ENCODE measurements at regions not wholly inside any gene's neighbourhood (a gene's known extent, or its start where the extent isn't known, plus 50 kb on each side); places are given as distances from the start of the nearest gene placed in this dataset.

DNA sequence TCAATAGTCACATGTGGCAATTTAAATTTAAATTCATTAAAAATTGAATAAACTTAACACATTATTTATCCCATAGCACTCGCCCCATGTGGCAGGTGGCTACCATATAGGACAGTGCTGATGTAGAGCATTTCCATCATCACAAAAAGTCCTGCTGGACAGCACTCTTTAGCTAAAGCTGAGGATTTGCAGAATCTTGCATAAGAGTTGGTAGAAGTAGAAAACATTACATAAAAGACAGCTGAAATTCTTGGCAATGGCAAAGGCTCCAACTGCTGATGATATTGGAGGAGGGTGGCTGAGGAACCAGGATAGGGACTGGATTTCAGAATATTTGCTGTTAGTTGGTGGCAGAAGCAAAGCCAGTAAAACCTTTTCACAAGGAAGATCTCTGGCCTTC lies 230.7 kb upstream of the SATB1 start:
- TF ChIP-seq, protein P1, sequence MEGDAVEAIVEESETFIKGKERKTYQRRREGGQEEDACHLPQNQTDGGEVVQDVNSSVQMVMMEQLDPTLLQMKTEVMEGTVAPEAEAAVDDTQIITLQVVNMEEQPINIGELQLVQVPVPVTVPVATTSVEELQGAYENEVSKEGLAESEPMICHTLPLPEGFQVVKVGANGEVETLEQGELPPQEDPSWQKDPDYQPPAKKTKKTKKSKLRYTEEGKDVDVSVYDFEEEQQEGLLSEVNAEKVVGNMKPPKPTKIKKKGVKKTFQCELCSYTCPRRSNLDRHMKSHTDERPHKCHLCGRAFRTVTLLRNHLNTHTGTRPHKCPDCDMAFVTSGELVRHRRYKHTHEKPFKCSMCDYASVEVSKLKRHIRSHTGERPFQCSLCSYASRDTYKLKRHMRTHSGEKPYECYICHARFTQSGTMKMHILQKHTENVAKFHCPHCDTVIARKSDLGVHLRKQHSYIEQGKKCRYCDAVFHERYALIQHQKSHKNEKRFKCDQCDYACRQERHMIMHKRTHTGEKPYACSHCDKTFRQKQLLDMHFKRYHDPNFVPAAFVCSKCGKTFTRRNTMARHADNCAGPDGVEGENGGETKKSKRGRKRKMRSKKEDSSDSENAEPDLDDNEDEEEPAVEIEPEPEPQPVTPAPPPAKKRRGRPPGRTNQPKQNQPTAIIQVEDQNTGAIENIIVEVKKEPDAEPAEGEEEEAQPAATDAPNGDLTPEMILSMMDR (IDR thresholded peaks at IDR 0.05), result no peak
- no peak for TF ChIP-seq POLR2A (IDR thresholded peaks at IDR 0.05)

All from adrenal gland (tissue), 5 donors.